ENCODE measurements at regions not wholly inside any gene's neighbourhood (a gene's known extent, or its start where the extent isn't known, plus 50 kb on each side); places are given as distances from the start of the nearest gene placed in this dataset.

DNA sequence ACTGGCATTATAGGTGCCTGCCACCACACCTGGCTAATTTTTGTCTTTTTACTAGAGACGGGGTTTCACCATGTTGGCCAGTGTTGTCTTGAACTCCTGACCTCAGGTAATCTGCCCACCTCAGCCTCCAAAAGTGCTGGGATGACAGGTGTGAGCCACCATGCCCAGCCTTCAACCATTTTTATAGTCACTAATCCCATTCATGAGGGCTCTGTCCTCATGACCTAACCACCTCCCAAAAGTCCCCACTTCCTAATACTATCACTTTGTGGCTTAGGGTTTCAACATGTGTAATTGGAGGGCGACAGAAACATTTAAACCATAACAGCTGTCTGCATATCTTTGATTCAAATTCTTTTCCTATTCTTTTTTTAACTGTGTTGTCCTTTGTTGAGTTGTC, 229.6 kb upstream of the AGA start:
- H3K4me3 ChIP-seq (replicated peaks; ENCODE audit: low read depth, low read length) = no peak overlapping the region
- DNase-seq (ENCODE audit: low read depth) = no peak
- no peak for TF ChIP-seq CTCF (IDR thresholded peaks at IDR 0.05; ENCODE audit: low read length, missing control alignments)

- no peak overlapping the region for H3K4me3 ChIP-seq (replicated peaks; ENCODE audit: low read depth, low read length)
- DNase-seq (ENCODE audit: low read depth) = no peak
- TF ChIP-seq CTCF (IDR thresholded peaks at IDR 0.05; ENCODE audit: low read length, missing control alignments) = no peak
Measured at GRCh38 chr4:177673985-177674489, 231.8 kb upstream of the AGA start.

GRCh38 chr4:177680308-177680707, 238.1 kb upstream of the AGA start:
- no peak for DNase-seq (ENCODE audit: low read depth)
- no peak for TF ChIP-seq CTCF (IDR thresholded peaks at IDR 0.05; ENCODE audit: low read length, missing control alignments)
- H3K4me3 ChIP-seq (replicated peaks; ENCODE audit: low read depth, low read length) = no peak overlapping the region

DNA sequence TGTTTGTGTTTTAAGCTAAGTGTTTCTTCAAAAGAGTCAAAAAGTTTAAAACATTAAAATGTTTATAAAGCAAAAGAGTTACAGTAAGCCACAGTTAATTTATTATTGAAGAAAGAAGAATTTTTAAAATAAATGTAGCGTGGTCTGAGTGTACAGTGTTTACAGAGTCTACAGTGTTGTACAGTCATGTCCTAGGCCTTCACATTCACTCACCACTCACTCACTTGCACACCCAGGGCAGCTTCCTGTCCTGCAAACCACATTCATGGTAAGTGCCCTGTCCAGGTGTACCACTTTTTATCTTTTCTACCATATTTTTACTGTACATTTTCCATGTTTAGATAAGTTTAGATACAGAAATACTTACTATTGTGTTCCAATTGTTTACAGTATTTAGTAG, 239.7 kb upstream of the AGA start:
- no peak for DNase-seq (ENCODE audit: low read depth)
- no peak for TF ChIP-seq CTCF (IDR thresholded peaks at IDR 0.05; ENCODE audit: low read length, missing control alignments)

GRCh38 chr4:177687117-177687516, 244.9 kb upstream of the AGA start:
- no peak for TF ChIP-seq CTCF (IDR thresholded peaks at IDR 0.05; ENCODE audit: low read length, missing control alignments)
- DNase-seq (ENCODE audit: low read depth) = no peak
- H3K4me3 ChIP-seq (replicated peaks; ENCODE audit: low read depth, low read length) = no peak overlapping the region

More for the DNA sequence above, 239.7 kb upstream of the AGA start:
- H3K4me3 ChIP-seq (replicated peaks; ENCODE audit: low read depth, low read length) = no peak overlapping the region

DNA sequence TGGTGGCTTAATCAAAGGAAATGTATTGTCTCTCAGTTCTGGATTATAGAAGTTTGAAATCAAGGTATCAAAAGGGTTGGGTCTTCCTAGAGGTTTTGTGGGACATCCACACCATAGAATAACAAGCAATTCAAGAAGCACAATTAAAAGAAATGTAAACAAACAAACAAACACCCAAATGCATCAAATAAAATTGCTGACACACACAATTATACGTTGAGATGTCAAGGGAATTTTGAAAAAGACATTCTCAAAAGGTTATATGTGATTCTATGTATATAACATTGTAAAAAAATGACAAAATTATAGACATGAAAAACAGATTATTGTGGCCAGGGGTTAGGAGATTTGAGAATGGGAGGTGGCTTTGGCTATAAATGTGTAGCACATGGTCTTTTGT, 250.7 kb upstream of the AGA start:
- TF ChIP-seq CTCF (IDR thresholded peaks at IDR 0.05; ENCODE audit: low read length, missing control alignments) = no peak
- no peak for DNase-seq (ENCODE audit: low read depth)

DNA sequence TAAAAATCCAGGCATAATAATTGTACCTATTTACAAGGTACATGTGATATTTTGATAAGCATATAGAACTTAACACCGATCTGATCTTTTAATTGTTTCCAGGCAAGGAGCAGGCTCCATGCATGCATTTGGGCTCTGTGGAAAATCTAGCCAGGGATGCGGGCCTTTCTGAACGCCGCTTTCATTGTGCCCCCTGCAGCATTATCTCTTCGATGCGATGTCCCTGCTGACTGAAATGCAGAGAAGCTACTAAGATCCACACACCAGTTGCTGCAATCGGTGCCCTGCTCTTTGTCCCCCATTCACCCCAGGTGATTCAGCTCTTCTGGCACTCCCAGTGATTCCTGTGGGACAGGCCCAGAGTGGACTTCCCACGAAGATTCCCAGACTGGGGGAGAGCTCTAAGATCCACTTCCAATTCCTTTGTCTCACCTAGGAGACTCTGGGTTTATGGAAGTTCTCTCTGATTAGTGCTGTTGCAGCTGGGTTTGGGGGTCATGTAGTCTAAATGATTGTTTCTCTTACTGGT, 254.3 kb upstream of the AGA start:
- no peak overlapping the region for H3K4me3 ChIP-seq (replicated peaks; ENCODE audit: low read depth, low read length)
- no peak for TF ChIP-seq CTCF (IDR thresholded peaks at IDR 0.05; ENCODE audit: low read length, missing control alignments)
- DNase-seq (ENCODE audit: low read depth) = no peak

More for the DNA sequence above, 250.7 kb upstream of the AGA start:
- no peak overlapping the region for H3K4me3 ChIP-seq (replicated peaks; ENCODE audit: low read depth, low read length)
